ENCODE measurements at regions not wholly inside any gene's neighbourhood (a gene's known extent, or its start where the extent isn't known, plus 50 kb on each side); places are given as distances from the start of the nearest gene placed in this dataset.

DNA sequence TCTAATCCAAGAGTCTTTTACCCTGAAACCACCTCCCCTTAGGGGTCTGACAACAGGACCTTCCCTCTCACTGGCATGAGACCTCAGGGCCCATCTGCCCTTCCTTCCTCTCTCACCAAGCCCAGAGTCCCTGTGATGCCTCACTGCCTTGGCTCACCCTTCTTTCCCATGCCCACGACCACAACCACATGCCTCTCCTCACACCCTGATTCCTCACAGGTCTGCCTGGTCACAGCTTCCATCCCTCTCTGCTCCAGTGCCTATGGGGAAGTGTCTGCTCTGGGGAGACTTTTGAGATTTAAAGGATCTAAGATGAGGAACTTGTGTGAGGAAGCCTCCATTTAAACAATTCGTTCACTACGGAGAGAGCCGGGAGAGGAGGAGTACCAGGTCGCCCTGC, 98.9 kb upstream of the SH3BP4 start:
- TF ChIP-seq, protein P1, sequence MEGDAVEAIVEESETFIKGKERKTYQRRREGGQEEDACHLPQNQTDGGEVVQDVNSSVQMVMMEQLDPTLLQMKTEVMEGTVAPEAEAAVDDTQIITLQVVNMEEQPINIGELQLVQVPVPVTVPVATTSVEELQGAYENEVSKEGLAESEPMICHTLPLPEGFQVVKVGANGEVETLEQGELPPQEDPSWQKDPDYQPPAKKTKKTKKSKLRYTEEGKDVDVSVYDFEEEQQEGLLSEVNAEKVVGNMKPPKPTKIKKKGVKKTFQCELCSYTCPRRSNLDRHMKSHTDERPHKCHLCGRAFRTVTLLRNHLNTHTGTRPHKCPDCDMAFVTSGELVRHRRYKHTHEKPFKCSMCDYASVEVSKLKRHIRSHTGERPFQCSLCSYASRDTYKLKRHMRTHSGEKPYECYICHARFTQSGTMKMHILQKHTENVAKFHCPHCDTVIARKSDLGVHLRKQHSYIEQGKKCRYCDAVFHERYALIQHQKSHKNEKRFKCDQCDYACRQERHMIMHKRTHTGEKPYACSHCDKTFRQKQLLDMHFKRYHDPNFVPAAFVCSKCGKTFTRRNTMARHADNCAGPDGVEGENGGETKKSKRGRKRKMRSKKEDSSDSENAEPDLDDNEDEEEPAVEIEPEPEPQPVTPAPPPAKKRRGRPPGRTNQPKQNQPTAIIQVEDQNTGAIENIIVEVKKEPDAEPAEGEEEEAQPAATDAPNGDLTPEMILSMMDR (IDR thresholded peaks at IDR 0.05), result no peak
- TF ChIP-seq POLR2A (IDR thresholded peaks at IDR 0.05), result no peak

All from lower leg skin (tissue), 3 donors.